HG03565 (cell line): ENCODE measurements at regions not wholly inside any gene's neighbourhood (a gene's known extent, or its start where the extent isn't known, plus 50 kb on each side); places are given as distances from the start of the nearest gene placed in this dataset.
A peak's percentile ranks its signal among the peaks of the same experiment; 100 is the strongest.

Experiments used
- ATAC-seq: cut with Tn5 transposase; IDR thresholded peaks from one replicate; pipeline ENCODE4 v1.9.1; 2021; ENCODE audit warnings: mild to moderate bottlenecking, moderate library complexity; ENCODE audit not compliant: unreplicated experiment

DNA sequence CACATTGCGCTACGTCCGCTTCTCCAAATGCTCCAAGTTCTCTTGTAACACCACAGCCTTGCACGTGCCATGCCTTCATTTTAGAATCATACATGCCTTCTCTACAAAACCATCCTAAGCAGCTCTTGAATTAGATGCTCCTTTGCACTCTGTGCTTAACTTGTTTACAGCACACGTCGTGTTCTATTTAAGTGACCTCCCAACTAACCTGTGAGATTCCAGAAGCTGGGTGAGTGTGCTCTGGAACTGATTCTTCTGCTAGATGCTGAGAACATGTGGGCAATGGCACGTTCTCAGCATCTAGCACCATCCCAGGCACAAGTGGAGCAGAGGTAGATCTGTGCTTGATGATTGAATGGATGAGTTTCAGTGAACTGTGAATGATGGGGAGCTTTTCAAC lies 100.0 kb upstream of the NEDD9 start:
- ATAC-seq: no peak

DNA sequence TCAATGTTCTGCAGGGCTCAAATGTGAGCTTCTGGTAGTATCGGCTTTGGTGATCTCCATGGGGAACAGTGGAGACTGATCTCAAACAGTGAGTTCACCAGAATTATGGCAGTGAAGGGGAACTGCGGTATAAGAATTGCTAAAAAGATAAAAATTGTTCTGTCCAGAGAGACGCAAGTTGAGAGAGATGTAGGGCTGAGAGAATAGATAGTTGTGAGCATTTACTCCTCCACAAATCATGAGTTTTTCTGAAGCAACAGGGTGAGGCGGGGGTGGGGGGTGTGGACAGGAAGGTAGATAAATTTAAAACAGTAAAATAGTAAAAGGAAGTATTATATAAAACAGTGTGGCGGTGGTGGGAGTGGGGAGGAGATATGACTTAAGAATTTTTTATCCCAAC lies 98.6 kb upstream of the NEDD9 start:
- no peak for ATAC-seq

DNA sequence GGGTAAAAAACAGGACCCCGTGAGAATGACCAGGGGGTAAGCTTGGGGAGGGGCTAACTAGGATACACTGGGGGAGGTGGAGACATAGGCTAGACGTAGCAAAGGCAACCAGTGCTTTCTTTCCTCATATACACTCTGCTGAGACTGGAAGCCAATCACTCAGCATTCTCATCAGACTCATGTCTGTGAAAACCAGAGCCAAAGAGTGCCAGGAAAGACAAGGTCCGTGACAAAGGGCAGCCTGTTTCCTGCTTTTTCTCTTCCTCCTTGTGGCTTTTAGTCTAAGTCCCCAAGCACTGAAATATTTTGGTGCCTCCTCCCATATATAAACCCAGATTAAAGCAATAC lies 97.9 kb upstream of the NEDD9 start:
- no peak for ATAC-seq

DNA sequence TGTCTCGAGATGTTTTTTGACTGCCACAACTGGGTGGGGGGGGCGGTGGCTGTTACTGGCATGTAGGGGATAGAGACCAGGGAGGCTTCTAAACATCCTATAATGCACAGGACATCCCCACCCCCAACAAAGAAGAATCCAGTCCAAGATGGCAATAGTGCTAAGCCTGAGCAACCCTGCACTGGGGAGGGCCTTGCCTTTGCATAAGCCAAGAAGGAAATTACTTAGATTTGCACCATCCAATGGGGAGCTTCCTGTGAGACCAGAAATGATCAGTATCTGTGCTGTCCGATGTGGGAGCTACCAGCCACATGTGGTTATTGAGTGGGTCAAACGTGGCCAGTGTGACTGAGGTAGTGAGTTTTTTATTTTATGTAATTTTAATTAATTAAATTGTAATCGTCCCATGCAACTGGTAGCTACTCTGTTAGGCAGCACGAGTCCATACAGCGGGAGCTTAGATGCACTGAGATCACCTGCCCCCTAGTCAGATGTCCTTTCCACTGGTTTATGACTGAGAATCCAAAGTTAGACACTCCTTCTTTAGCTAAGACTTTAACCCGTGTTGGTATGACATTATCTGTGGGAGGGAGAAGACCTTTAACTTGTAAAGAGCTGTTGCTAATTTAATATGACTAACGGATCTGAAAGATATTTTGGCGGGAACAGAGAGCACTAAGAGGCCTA lies 97.4 kb upstream of the NEDD9 start:
- no peak for ATAC-seq

DNA sequence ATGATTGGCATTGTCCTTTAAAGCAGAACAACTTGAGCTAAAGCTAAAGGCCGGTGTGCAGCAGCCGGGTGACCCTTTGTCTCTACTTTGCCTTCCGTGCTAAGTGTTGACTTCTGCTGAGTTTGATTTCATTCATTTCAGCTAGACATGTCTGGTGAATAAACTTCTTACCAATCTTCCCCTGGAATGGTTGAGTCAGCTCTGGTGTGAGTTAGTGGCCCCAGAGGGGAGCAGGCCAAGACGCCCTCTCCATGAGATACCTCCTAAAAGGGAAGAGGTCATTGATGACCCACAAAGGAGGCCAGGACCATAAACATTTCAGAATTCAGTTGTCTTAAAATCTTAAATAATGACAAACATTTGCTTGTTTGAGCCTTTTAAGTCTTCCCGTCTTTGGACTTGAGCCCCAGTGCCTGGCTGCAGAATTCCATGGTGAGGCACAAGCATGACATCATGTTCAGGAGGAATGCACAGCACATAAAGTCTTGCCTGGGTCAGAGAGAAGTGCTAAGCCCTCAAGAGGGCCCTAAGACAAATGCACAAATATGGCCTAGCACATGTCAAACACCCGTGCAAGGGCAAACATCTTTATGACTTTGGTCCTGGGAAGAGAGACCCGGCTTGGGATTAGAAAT lies 96.3 kb upstream of the NEDD9 start:
- ATAC-seq: no peak

DNA sequence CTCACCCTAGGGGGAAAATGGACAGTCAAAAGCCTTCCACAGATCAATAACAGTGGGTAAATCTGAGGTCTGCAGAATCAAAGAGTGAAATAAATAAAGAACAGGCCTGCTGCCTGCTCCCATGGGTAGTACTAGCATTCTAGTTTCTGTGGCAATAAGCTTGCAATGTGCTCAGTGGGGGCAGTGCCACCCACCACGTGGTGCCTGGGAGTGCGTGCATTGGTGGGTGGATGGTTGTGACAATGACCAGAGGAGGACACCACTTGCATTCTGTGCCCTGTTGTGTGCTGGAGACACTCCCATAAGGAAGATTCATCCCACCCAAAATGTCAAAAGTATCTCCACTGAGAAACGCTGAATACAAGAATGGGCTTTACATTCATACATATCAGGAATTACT lies 95.5 kb upstream of the NEDD9 start:
- ATAC-seq: no peak

DNA sequence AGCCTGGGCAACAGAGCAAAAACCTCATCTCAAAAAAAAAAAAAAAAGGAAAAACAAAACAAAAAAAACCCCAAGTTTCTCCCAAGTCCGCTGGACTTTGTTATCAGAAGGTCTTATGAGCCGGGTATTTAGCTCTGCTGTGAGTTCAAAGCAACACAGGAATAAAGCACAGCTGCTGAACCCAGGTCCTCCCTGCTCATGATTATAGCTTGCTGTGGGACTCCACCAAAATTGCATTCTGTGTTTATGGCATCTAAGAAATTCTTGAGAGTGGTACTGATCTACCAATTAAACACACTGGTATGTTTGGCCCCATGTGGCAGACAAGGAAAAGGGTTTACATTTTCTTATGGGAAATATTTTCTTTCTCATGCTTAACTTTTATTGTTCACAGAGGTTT lies 93.6 kb upstream of the NEDD9 start:
- ATAC-seq: no peak

DNA sequence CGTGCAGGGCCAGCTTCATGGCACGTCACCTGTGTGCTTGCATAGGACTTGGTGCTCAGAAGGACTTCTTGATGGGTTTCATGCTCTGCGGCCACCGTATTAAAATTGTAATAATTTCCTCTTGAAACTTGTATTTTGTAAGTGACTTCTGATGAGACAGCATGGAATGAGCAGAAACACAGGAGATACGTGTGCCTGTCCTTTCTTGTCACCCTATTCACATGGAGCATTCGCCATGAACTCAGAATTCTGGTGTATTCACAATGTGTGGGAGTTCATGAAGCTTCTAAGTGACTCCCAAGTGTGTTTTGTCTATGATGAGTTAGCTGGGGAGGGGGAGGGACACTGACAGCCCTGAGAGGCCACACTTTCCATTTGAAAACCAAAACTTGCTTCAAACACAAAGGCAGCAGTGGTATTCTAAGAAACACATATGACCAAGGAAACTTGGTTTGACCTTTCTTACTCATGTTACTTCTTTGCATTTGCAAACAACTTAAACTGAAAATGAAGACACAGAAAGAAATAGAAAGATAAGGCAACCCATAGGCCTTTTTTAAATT lies 92.1 kb upstream of the NEDD9 start:
- peak; percentile 77 for ATAC-seq

DNA sequence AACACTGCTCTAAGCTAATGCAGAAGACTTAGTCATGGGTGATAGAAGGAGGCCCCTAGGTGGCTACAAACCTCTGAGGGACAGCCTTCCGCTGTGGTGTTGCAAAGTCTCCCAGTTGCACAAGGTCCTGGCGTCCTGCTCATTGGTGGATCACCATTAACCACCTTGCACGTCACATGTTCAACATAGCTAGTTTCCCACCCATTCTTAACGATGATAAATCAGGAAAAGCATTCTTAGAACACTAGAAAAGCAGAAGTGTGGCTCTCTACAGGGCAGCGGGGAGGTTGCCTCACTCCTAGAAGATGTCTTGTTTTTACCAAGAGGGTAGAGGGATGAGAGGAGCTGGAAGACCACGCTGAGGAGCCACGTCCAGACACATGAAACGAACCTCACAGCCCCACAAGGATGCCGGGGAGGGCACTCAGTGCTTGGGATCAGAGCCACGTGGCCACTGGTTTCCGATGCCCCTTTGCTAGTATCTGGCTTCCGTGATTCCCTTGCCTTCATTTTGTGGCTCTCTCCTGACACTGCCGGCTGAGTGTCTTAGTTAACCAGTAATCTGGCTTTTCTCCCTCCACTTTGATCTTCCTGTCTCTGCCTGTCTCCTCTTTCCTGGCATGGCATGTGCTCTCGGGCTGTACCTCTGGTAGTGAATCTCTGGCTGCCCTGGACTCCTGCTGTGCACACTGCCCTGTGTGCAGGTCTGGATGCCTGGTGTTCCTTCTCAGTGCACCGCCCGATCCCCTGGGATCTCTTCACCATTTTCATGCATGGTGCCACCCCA lies 91.4 kb upstream of the NEDD9 start:
- ATAC-seq: no peak

DNA sequence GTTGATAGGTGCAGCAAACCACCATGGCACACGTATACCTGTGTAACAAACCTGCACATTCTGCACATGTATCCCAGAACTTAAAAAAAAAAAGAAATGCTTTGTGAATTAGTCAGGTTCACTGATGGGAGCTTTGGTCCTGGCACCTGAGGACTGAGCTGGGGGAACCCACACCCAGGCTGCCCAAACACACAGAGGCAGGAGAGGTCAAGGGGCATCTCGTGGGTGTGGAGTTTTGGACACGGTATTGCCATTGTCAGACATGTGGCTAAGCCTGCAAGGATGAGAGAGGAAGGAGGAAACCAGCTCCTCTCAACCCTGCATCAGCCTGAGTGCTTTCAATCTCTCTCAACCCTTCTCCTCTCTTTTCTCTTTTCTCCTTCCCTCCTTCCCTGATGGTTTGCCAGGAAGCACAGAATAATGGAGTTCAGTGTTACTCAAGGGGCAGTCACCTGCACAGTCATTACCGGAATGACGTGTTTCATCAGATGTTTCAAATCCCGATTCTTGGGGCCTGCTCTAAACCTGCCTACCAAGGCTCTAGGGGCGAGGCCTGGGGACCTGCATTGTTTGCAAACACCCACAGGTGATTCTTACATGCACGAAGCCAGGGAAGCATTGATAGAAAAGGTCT lies 89.9 kb upstream of the NEDD9 start:
- ATAC-seq: no peak

DNA sequence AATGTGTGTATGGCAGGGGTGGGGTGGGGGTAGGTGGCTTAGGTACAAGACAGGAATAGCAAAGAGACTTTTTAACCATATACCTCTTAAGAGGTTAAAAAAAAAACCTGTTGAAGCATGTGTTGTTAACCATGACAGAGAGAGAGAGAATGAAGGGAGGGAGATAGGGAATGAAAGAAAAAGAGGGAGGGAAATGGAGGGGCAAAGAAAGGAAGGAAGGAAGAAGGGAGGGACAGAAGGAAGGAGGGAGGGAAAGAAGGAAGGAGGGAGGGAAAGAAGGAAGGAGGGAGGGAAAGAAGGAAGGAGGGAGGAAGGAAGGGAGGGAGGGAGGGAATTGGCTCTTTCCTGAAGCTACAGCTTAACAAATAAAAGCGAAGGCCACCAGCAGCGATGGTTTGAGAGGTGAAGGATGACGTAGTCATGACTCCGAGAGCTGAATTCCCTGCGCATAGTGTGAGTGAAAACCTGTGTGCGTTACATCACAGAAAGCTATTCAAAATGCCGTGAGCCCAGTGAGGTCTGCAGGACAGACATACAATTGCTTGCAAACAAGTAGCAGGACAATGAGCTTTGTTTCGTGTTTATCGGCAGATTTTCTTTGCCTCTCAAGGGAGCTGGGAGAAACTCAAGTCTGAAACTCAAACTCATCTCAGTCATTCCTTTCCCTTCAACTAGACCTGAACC lies 88.6 kb upstream of the NEDD9 start:
- no peak for ATAC-seq

DNA sequence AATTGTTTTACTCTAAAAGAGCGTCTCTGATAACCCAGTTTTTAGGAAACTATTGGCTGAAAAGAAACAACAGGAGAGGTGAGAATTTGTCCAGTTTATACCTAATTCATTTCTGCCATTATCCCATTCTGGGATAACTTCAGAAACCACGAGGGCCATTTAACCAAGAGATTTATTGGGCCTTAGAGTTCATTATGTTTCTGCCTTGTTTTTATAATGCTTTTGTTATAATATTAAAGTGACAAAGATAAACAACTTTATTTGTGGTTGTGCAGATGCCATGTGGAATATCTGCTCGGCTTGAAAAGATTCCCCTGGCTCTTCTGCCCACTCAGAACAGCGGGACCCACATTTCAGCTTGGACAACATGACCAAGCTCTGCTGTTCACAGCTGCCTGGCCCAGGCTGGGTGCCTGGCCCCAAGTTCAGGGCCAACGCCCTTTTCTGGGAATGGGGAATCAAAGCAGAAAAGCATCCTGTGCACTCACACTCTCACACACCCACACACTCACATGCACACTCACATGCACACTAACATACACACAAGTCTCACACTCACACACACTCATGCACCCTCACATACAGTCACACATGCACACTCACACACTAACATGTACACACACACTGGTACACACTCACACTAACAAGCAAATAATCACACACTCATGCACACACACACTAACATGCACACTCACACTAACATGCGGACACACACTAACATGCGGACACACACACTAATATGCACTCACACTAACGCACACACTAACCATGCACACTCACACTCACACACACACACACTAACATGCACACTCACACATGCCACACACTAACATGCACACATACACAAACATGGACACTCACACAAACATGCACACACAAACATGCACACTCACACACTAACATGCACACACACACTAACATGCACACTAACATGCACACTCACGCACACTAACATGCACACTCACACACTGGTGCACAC lies 86.7 kb upstream of the NEDD9 start:
- no peak for ATAC-seq

DNA sequence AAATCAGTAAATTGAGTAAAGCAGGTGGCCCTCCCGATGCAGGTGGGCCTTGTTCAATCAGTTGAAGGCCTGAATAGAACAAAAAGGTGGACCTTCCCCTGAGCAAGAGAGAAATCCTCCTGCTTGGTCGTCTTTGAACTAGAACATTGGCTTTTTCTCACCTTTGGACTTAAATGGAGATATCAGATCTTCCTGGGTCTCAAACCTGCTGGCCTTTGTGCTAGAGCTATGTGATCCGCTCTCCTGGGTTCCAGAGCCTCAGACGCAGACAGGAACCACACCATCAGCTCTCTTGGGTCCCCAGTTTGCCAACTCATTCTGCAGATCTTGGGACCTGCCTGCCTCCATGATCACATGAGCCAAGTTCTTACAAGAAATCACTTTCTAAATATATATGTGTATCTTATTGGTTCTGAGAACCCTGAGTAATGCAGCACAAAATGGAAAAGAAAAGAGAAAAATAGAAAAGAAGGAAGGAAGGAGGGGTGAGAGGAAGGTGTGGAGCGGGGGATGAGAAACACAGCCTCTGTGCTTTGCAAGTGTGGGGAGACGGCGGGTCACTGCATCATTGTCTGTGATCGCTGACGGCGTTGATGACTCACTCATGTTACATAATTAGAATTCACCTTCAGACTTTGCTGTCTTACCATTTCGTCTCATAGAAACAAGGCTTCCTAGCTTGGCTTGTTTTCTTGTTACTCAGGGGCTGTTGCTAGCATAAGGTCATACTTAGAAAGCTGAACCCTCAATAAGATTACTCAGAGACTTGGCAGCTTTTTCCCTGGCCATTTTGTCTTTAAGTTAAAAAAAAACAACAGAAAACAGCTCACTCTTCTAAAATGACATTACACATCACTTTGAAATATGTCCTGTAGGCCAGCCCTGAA lies 85.7 kb upstream of the NEDD9 start:
- peak; percentile 68 for ATAC-seq

DNA sequence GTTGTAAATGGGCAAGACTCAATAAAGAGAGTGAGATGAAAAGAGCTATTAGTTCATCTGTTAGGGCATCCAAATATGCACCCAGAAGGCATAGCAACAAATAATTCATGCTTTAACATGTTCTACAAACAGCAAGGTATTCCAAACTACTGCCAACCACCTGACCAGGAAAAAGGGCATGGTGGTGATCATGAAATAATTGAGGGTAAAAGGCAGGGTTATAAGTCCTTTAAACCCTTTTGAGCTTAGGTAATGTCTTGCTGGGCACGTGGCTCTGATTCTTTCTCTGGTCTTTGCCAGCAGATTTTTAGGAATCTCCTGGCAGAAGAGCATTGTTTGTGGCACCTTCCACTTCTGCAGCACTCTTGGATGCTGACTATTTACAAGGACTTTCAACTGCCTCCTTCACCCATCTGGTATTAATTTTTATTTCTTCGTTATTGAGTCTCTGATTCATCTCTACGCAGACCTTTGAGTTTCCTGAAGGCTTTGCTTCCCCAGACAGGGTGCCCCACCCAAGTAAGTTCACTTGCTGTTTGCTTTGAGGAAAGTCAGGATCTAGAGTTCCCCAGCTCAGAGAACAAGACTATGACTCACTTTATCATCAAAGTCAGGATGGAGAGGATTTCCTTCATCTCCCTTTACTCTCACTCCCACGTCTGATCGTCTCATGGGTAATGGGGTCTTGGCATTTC lies 83.4 kb upstream of the NEDD9 start:
- no peak for ATAC-seq

DNA sequence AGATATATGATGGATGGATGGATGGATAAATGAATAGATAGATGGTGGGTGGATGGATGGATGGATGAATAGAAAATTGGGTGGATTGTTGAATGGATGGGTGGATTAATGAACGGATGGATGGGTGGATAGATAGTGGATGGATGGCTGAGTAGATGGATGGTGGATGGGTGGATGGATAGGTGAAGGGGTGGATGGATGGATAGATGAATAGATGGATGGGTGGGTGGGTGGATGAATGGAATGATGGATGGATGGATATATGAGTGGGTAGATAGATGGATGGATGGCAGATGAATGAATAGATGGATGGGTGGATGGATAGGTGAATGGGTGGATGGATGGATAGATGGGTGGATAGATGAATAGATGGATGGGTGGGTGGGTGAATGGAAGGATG lies 80.7 kb upstream of the NEDD9 start:
- ATAC-seq: no peak

DNA sequence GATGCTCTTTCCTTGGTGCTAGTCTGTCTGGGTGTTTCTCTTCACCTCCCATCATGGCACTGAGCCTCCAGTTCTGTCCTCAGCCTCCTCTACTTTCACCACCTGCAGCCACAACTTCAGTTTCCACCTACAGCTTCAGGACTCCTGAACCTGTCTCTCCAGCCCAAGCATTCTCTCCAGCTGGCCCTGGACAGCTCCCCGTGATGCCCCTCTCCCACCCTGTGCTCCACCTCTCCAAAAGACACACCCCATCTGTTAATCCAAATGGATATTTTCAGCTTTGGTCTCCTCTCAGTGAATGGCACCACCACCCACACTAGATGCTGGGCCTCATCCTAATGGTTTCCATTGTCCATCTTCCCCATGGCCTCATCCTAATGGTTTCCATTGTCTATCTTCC lies 79.5 kb upstream of the NEDD9 start:
- no peak for ATAC-seq

DNA sequence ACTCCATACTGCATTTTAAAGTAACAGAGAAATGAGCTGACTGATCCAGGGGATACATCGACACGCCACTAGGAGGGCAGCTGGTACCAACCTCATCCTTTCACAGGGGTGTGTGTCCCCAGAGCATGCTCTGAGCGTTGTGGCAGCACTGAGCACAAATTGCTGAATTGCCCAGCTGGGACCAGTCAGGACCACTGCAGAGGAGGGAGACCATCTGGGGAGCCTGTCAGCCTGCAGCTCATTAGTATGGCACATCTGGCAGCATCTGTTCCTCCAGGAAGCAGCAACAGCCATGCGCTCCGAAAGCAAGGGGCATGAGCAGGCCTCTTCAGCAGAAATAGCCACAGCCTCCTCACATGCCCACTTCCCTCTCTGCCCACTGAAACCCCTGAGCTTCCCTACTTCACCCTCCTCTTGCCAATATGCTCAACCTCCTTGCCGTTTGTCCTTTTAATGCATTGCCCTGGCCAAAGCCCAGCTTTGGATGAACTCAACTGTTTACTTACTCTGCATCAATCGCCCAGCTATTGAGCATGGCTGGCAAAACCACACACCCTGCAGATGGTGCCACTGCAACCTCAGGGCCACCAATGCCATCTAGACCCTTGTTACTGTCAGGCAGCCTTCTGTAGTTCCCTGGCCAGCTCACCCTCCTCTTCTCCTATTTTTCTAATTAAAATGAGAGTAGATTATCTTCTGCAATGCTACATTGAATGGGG lies 77.6 kb upstream of the NEDD9 start:
- ATAC-seq: no peak

DNA sequence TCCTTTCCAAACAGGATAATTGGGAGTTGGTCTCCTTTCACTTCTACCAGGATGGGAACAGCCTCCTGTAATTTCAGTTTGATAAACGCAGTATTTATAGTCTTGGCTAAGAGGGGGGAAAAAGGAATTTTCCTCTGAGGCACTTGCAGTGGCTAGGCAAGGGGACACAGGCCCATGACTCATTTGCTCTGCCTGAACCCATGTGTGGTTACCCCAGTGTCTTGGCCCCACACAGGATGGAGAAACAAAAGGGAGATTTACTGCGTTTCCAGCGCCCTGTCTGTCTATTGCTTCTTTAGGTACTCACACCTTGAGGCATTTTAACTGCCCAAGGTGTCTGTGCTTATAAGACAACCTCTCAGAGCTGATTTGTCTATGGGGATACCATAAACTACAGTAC lies 74.8 kb upstream of the NEDD9 start:
- no peak for ATAC-seq
